HUES64 (cell line): ENCODE measurements at regions not wholly inside any gene's neighbourhood (a gene's known extent, or its start where the extent isn't known, plus 50 kb on each side); places are given as distances from the start of the nearest gene placed in this dataset.

Experiments used
- H3K27ac ChIP-seq: 2 replicates; pipeline ENCODE4 v1.7.0; 2013; ENCODE audit warnings: low read depth, low read length, inconsistent platforms
- H3K27me3 ChIP-seq: 2 replicates; pipeline ENCODE4 v1.6.1; 2013; ENCODE audit warnings: mild to moderate bottlenecking, low read length; ENCODE audit not compliant: insufficient read depth
- H3K36me3 ChIP-seq: 2 replicates; pipeline ENCODE4 v1.6.1; 2013; ENCODE audit warnings: mild to moderate bottlenecking, low read length; ENCODE audit not compliant: insufficient read depth
- H3K4me1 ChIP-seq: 2 replicates; pipeline ENCODE4 v1.6.1; 2013; ENCODE audit warnings: mild to moderate bottlenecking, low read length, moderate library complexity; ENCODE audit not compliant: insufficient read depth
- H3K4me3 ChIP-seq: 2 replicates; pipeline ENCODE4 v1.5.1; 2013; ENCODE audit warnings: mild to moderate bottlenecking, low read length, moderate library complexity
- H3K9ac ChIP-seq: 2 replicates; pipeline ENCODE4 v1.6.1; 2013; ENCODE audit warnings: mild to moderate bottlenecking, low read depth, low read length
- H3K9me3 ChIP-seq: 2 replicates; pipeline ENCODE4 v1.6.1; 2013; ENCODE audit warnings: low read depth, low read length; ENCODE audit not compliant: insufficient read depth
- WGBS: fragments of 150-250, 120-280 bp; methylation state at CpG from one replicate; pipeline ENCODE4 v1.1.7; 2013; ENCODE audit warnings: missing lambda C conversion rate; 5-methylcytosine and 5-hydroxymethylcytosine counted together

GRCh38 chr9:108526518-108526917 lies 329.3 kb downstream of the ACTL7B start:
- no peak overlapping the region for H3K27ac ChIP-seq
- WGBS, result 96% methylated on average over 1 of the region's 1 CpG
- H3K27me3 ChIP-seq, result no peaks in the 10 kb centered on the region
- no peaks in the 10 kb centered on the region for H3K9me3 ChIP-seq
- H3K36me3 ChIP-seq, result no peaks in the 10 kb centered on the region
- H3K4me3 ChIP-seq, result no peak overlapping the region
- no peaks in the 10 kb centered on the region for H3K4me1 ChIP-seq
- H3K9ac ChIP-seq, result no peak overlapping the region

- no peaks in the 10 kb centered on the region for H3K27me3 ChIP-seq
- H3K9me3 ChIP-seq, result no peaks in the 10 kb centered on the region
- 98% methylated on average over 4 of the region's 4 CpGs for WGBS
- H3K36me3 ChIP-seq, result no peaks in the 10 kb centered on the region
- H3K27ac ChIP-seq, result no peak overlapping the region
- no peaks in the 10 kb centered on the region for H3K4me1 ChIP-seq
- no peak overlapping the region for H3K9ac ChIP-seq
- no peak overlapping the region for H3K4me3 ChIP-seq
Observed at GRCh38 chr9:108525186-108525585, 330.6 kb downstream of the ACTL7B start.

- Histone ChIP-seq H3K9ac (no peak overlapping the region), H3K4me3 (no peak overlapping the region), H3K9me3 (no peaks in the 10 kb centered on the region), H3K27ac (no peak overlapping the region), H3K36me3 (no peaks in the 10 kb centered on the region), H3K27me3 (no peaks in the 10 kb centered on the region), H3K4me1 (no peaks in the 10 kb centered on the region)
- WGBS, result 92% methylated on average over 2 of the region's 2 CpGs
Observed at GRCh38 chr9:108521063-108521590, 334.7 kb downstream of the ACTL7B start.

- WGBS, result 90% methylated on average over 2 of the region's 2 CpGs
- Histone ChIP-seq H3K4me1 (no peaks in the 10 kb centered on the region), H3K27me3 (no peaks in the 10 kb centered on the region), H3K9me3 (no peaks in the 10 kb centered on the region), H3K9ac (no peak overlapping the region), H3K27ac (no peak overlapping the region), H3K36me3 (no peaks in the 10 kb centered on the region), H3K4me3 (no peak overlapping the region)
Observed at GRCh38 chr9:108519437-108519836, 336.3 kb downstream of the ACTL7B start.

DNA sequence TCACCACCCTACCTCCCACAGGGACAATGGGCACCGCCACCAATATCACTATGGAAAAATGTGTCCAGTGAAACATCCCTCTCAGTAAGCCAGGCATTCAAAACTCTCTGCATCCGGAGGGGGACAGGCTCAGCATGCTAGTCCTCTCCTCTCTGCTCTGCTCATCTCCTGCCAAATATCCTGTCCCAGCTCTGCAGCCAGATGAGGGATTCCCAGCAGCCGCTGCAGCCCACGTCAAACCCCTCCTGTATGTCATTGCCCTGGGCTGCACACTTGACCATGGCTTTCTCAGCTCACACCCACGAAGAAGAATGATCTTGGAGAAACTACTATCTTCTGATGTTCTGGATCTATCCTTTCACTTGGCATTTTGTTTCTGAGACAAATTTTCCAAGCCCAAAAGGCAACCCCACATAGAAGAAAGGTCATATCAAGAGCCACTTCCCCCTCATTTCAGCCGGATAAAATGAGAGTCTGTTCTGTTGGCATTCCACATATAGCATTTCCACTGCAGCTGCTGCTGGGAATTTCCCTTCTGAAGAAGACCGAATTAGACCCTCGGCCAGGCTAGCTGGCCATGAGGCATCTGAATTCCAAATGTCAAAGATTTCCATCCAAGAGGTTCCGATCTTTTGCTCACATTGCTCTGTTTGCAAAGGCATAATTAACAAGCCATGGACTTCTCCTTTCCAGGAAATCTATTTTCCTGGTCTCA lies 338.0 kb downstream of the ACTL7B start:
- no peaks in the 10 kb centered on the region for H3K9me3 ChIP-seq
- no peak overlapping the region for H3K9ac ChIP-seq
- H3K4me3 ChIP-seq, result no peak overlapping the region
- no peak overlapping the region for H3K27ac ChIP-seq
- no peaks in the 10 kb centered on the region for H3K27me3 ChIP-seq
- no peaks in the 10 kb centered on the region for H3K4me1 ChIP-seq
- H3K36me3 ChIP-seq, result no peaks in the 10 kb centered on the region
- 93% methylated on average over 9 of the region's 9 CpGs for WGBS

- no peaks in the 10 kb centered on the region for H3K9me3 ChIP-seq
- H3K4me1 ChIP-seq, result no peaks in the 10 kb centered on the region
- no peaks in the 10 kb centered on the region for H3K36me3 ChIP-seq
- no peaks in the 10 kb centered on the region for H3K27me3 ChIP-seq
- H3K27ac ChIP-seq, result no peak overlapping the region
- 100% methylated on average over 4 of the region's 4 CpGs for WGBS
- H3K4me3 ChIP-seq, result no peak overlapping the region
- H3K9ac ChIP-seq, result no peak overlapping the region
Observed at GRCh38 chr9:108516391-108516790, 339.4 kb downstream of the ACTL7B start.

DNA sequence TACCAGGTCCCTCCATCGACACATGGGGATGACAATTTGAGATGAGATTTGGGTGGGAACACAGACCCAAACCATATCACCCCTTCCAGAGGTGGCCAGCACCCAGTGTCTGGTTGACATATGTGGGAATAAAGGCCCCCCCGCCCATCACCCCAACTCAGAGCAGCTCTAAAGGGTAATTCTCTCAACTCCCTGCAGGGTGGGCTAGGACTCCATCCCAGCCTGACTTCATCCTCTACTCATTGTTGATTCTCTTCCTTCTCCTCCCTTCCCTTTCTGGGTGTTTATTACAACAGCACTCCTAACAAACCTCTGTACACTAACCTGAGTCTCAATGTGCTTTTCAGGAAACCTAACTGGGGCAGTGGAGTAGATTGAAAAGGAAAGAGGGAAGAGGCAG lies 339.9 kb downstream of the ACTL7B start:
- no peaks in the 10 kb centered on the region for H3K36me3 ChIP-seq
- H3K4me3 ChIP-seq, result no peak overlapping the region
- no peaks in the 10 kb centered on the region for H3K27me3 ChIP-seq
- no peaks in the 10 kb centered on the region for H3K4me1 ChIP-seq
- no peak overlapping the region for H3K27ac ChIP-seq
- no peak overlapping the region for H3K9ac ChIP-seq
- WGBS, result 100% methylated on average over 1 of the region's 2 CpGs
- H3K9me3 ChIP-seq, result no peaks in the 10 kb centered on the region

DNA sequence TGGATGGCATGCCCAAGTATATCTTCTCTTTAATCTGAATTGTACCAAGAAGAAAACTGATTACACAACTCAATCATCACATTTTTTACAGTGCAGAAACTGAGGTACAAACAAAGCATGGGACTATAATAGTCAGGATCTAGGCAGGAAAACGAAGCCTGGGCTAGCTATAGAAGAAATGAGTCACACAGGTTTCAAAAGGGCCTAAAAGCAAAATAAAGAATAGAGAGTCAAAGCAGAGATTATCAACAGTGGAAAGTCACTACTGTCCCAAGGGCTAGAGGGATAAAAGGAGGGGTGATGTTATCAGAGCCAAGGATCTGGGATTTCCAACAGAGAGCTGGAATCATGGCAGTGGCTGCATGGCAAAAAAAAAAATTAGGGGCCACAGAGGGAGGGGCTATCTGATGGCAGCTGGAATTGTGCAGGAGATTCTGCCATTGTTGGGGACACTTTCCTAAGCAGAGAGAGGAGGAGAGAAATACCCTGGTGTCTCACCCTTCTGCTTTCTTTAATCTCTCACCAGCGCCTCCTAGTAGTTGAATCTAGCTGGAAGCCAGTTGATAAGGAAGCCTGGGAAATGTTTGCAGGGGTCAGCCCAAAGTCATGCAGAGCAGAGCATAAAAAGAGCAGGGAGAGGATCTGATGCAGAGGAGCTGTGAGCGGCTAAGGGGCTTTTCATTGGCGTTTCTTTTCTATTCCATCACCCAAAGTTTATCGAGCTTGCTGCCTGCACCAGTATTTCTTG lies 343.2 kb downstream of the ACTL7B start:
- no peak overlapping the region for H3K9ac ChIP-seq
- 90% methylated on average over 5 of the region's 5 CpGs for WGBS
- no peaks in the 10 kb centered on the region for H3K4me1 ChIP-seq
- no peak overlapping the region for H3K27ac ChIP-seq
- H3K27me3 ChIP-seq, result no peaks in the 10 kb centered on the region
- H3K36me3 ChIP-seq, result no peaks in the 10 kb centered on the region
- no peak overlapping the region for H3K4me3 ChIP-seq
- H3K9me3 ChIP-seq, result no peaks in the 10 kb centered on the region

GRCh38 chr9:108511307-108511706 lies 344.5 kb downstream of the ACTL7B start:
- Histone ChIP-seq H3K9me3 (no peaks in the 10 kb centered on the region), H3K4me3 (no peak overlapping the region), H3K9ac (no peak overlapping the region), H3K36me3 (no peaks in the 10 kb centered on the region), H3K27ac (no peak overlapping the region), H3K4me1 (no peaks in the 10 kb centered on the region), H3K27me3 (no peaks in the 10 kb centered on the region)
- 94% methylated on average over 5 of the region's 5 CpGs for WGBS

DNA sequence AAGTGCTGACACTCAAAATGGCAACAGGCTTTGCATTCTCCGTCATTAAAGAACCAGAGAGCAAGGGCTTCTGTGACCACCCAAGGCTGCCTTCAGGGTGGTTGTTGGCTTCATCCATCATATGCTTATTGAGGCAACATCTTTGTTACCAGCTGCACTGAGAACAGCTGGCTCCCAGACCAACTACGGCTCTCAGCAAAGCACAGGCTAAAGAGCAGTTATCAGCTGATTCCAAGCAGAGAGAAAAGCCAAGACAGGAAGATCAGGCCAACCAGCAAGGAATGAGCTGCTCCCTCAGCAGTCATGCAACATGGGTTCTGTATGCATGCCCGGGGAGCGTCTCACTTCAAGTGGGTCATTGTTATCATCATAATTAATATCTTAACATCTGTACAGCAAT lies 358.9 kb downstream of the ACTL7B start:
- Histone ChIP-seq H3K27me3 (no peaks in the 10 kb centered on the region), H3K9ac (no peak overlapping the region), H3K27ac (no peak overlapping the region), H3K36me3 (no peaks in the 10 kb centered on the region), H3K4me3 (no peak overlapping the region), H3K9me3 (peaks cover 15% of the 10 kb centered on the region), H3K4me1 (no peaks in the 10 kb centered on the region)
- whole genome bisulfite sequencing, result 93% methylated on average over 4 of the region's 4 CpGs

GRCh38 chr9:108489567-108489966 lies 366.2 kb downstream of the ACTL7B start:
- H3K27me3 ChIP-seq, result no peaks in the 10 kb centered on the region
- no peaks in the 10 kb centered on the region for H3K9me3 ChIP-seq
- no peak overlapping the region for H3K4me3 ChIP-seq
- H3K9ac ChIP-seq, result no peak overlapping the region
- WGBS, result 95% methylated on average over 1 of the region's 1 CpG
- H3K27ac ChIP-seq, result no peak overlapping the region
- H3K36me3 ChIP-seq, result no peaks in the 10 kb centered on the region
- no peaks in the 10 kb centered on the region for H3K4me1 ChIP-seq
